PC-3 (cell line): ENCODE measurements at regions not wholly inside any gene's neighbourhood (a gene's known extent, or its start where the extent isn't known, plus 50 kb on each side); places are given as distances from the start of the nearest gene placed in this dataset.

ENCODE experiments used
- EZH2 ChIP-seq: fragments of 300-600 bp; sonication (generic); IDR thresholded peaks from one replicate; pipeline ENCODE4 v1.6.1; 2017; ENCODE audit warnings: antibody characterized with exemption, mild to moderate bottlenecking, low read length; ENCODE audit not compliant: unreplicated experiment
- EZH2phosphoT487 ChIP-seq: fragments of 300-600 bp; sonication (generic); IDR thresholded peaks from 2 replicates; pipeline ENCODE4 v1.6.1; 2018; ENCODE audit warnings: mild to moderate bottlenecking, antibody characterized with exemption, low read length, borderline replicate concordance
- TF ChIP-seq, protein P1 (sequence below): fragments of 300-600 bp; sonication (generic); conservative IDR thresholded peaks from 2 replicates; pipeline ENCODE4 v1.5.1; 2017; ENCODE audit warnings: antibody characterized with exemption, low read depth, mild to moderate bottlenecking, low read length

GRCh38 chr6:14521141-14521540 is 403.6 kb downstream of the CD83 start:
- TF ChIP-seq, protein P1, sequence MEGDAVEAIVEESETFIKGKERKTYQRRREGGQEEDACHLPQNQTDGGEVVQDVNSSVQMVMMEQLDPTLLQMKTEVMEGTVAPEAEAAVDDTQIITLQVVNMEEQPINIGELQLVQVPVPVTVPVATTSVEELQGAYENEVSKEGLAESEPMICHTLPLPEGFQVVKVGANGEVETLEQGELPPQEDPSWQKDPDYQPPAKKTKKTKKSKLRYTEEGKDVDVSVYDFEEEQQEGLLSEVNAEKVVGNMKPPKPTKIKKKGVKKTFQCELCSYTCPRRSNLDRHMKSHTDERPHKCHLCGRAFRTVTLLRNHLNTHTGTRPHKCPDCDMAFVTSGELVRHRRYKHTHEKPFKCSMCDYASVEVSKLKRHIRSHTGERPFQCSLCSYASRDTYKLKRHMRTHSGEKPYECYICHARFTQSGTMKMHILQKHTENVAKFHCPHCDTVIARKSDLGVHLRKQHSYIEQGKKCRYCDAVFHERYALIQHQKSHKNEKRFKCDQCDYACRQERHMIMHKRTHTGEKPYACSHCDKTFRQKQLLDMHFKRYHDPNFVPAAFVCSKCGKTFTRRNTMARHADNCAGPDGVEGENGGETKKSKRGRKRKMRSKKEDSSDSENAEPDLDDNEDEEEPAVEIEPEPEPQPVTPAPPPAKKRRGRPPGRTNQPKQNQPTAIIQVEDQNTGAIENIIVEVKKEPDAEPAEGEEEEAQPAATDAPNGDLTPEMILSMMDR = no peak
- TF ChIP-seq EZH2 (no peak), EZH2phosphoT487 (no peak)
